Lower leg skin (tissue), 3 donors: ENCODE measurements at regions not wholly inside any gene's neighbourhood (a gene's known extent, or its start where the extent isn't known, plus 50 kb on each side); places are given as distances from the start of the nearest gene placed in this dataset.

ENCODE experiments used
- POLR2A ChIP-seq, 2 donors: fragments of 450-650 bp; IDR thresholded peaks; one replicate each; pipeline ENCODE4 v1.6.1; 2016 to 2017; ENCODE audit warnings: antibody characterized with exemption in 2 of 2, mild to moderate bottlenecking in 1 of 2, moderate library complexity in 1 of 2
- TF ChIP-seq, protein P1 (sequence below), 3 donors: fragments of 450-650 bp; IDR thresholded peaks; one replicate each; pipeline ENCODE4 v1.5.1; 2016; ENCODE audit warnings: antibody characterized with exemption in 3 of 3, mild to moderate bottlenecking in 3 of 3, moderate library complexity in 2 of 3

DNA sequence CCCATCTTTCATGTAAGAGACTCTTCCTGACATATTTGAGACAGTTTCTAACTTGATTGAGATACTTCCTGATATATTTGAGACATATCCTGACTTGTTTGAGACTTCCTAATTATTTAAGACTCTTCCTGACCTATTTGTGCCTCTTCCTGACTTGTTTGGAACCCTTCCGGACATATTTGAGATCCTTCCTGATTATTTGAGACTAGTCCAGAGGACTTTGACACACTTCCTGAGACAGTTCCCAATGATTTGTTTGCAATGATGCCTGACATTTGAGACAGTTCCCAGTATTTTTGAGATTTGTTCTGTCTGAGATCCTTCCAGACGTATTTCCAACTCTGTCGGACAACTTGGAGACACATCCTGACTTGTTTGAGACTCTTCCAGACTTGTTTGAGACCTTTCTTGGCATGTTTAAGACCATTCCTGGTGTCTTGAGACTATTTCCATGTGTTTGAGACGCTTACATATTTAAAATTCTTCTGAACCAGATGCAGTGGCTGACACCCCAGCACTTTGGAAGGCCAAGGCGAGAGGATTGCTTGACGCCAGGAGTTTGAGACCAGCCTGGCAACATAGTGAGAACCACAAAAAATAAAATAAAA is 118.9 kb upstream of the USP9X start:
- TF ChIP-seq, protein P1, sequence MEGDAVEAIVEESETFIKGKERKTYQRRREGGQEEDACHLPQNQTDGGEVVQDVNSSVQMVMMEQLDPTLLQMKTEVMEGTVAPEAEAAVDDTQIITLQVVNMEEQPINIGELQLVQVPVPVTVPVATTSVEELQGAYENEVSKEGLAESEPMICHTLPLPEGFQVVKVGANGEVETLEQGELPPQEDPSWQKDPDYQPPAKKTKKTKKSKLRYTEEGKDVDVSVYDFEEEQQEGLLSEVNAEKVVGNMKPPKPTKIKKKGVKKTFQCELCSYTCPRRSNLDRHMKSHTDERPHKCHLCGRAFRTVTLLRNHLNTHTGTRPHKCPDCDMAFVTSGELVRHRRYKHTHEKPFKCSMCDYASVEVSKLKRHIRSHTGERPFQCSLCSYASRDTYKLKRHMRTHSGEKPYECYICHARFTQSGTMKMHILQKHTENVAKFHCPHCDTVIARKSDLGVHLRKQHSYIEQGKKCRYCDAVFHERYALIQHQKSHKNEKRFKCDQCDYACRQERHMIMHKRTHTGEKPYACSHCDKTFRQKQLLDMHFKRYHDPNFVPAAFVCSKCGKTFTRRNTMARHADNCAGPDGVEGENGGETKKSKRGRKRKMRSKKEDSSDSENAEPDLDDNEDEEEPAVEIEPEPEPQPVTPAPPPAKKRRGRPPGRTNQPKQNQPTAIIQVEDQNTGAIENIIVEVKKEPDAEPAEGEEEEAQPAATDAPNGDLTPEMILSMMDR (IDR thresholded peaks at IDR 0.05): no peak
- no peak for TF ChIP-seq POLR2A (IDR thresholded peaks at IDR 0.05)
